Neural cell (in vitro differentiated cells): ENCODE measurements at regions not wholly inside any gene's neighbourhood (a gene's known extent, or its start where the extent isn't known, plus 50 kb on each side); places are given as distances from the start of the nearest gene placed in this dataset.
A peak's percentile ranks its signal among the peaks of the same experiment; 100 is the strongest.

Experiments
- H2AFZ ChIP-seq: fragments of 200-600, 300-800 bp; sonication (generic), shearing (Covaris generic); 2 replicates; pipeline ENCODE4 v1.6.0; 2014; ENCODE audit warnings: low read depth, mild to moderate bottlenecking, antibody characterized with exemption, low read length, moderate library complexity
- H3F3A ChIP-seq: fragments of 200-600 bp; shearing (Covaris generic); 2 replicates; pipeline ENCODE4 v1.6.1; 2016; ENCODE audit warnings: mild to moderate bottlenecking, moderate library complexity, mixed read lengths, antibody characterized with exemption, low read length; ENCODE audit not compliant: insufficient read depth, poor library complexity, severe bottlenecking
- H3K27ac ChIP-seq: fragments of 200-600, 300-800 bp; sonication (generic), shearing (Covaris generic); 2 replicates; pipeline ENCODE4 v1.5.1; 2014; ENCODE audit warnings: mild to moderate bottlenecking, low read length, moderate library complexity
- H3K27me3 ChIP-seq: fragments of 300-800, 200-600 bp; sonication (generic), shearing (Covaris generic); 2 replicates; pipeline ENCODE4 v1.6.0; 2014; ENCODE audit warnings: mild to moderate bottlenecking, low read depth, low read length, moderate library complexity; ENCODE audit not compliant: insufficient read depth
- H3K36me3 ChIP-seq: fragments of 300-800, 200-600 bp; sonication (generic), shearing (Covaris generic); 2 replicates; pipeline ENCODE4 v1.5.1; 2014; ENCODE audit warnings: mild to moderate bottlenecking, antibody characterized with exemption, low read length, moderate library complexity; ENCODE audit not compliant: insufficient read depth
- H3K4me2 ChIP-seq: fragments of 300-800, 200-600 bp; sonication (generic), shearing (Covaris generic); 2 replicates; pipeline ENCODE4 v1.6.0; 2014; ENCODE audit warnings: mild to moderate bottlenecking, low read length
- H3K4me3 ChIP-seq: fragments of 300-800, 200-600 bp; sonication (generic), shearing (Covaris generic); 2 replicates; pipeline ENCODE4 v1.5.1; 2014; ENCODE audit warnings: mild to moderate bottlenecking, low read length, moderate library complexity
- H3K79me2 ChIP-seq: fragments of 200-600 bp; shearing (Covaris generic); replicated peaks from 2 replicates; pipeline ENCODE4 v1.6.0; 2014; ENCODE audit warnings: mild to moderate bottlenecking, low read length, moderate library complexity; ENCODE audit not compliant: insufficient read depth
- H3K9ac ChIP-seq: fragments of 300-800, 200-600 bp; sonication (generic), shearing (Covaris generic); 2 replicates; pipeline ENCODE4 v1.6.1; 2016; ENCODE audit warnings: mild to moderate bottlenecking, low read length, mixed read lengths
- H3K9me2 ChIP-seq: fragments of 200-600 bp; shearing (Covaris generic); 2 replicates; pipeline ENCODE4 v1.6.1; 2016; ENCODE audit warnings: mild to moderate bottlenecking, low read length, mixed read lengths; ENCODE audit not compliant: insufficient read depth
- H3K9me3 ChIP-seq: fragments of 200-600, 300-800 bp; sonication (generic), shearing (Covaris generic); 2 replicates; pipeline ENCODE4 v1.6.1; 2016; ENCODE audit warnings: mild to moderate bottlenecking, mixed run types, low read length, moderate library complexity, mixed read lengths
- H4K20me1 ChIP-seq: fragments of 200-600 bp; shearing (Covaris generic); 2 replicates; pipeline ENCODE4 v1.6.1; 2016; ENCODE audit warnings: mild to moderate bottlenecking, mixed run types; ENCODE audit not compliant: insufficient read depth
- CTCF ChIP-seq: fragments of 450-650 bp; IDR thresholded peaks from 2 replicates; pipeline ENCODE4 v1.5.1; 2014; ENCODE audit warnings: antibody characterized with exemption, mild to moderate bottlenecking, moderate library complexity; ENCODE audit not compliant: poor library complexity, severe bottlenecking
- EP300 ChIP-seq: fragments of 450-650 bp; conservative IDR thresholded peaks from 2 replicates; pipeline ENCODE4 v1.6.1; 2014; ENCODE audit warnings: antibody characterized with exemption, mild to moderate bottlenecking, moderate library complexity; ENCODE audit not compliant: poor library complexity, severe bottlenecking
- EZH2 ChIP-seq: fragments of 200-600, 300-800 bp; shearing (Covaris generic), sonication (generic); IDR thresholded peaks from 2 replicates; pipeline ENCODE4 v1.6.1; 2014; ENCODE audit warnings: antibody characterized with exemption, low read length, borderline replicate concordance, mild to moderate bottlenecking; ENCODE audit not compliant: insufficient read depth, poor library complexity, severe bottlenecking
- MXI1 ChIP-seq: fragments of 450-650 bp; conservative IDR thresholded peaks from 2 replicates; pipeline ENCODE4 v1.6.1; 2014; ENCODE audit warnings: antibody characterized with exemption, mild to moderate bottlenecking; ENCODE audit not compliant: poor library complexity, severe bottlenecking
- POLR2AphosphoS5 ChIP-seq: IDR thresholded peaks from 2 replicates; pipeline ENCODE4 v1.6.1; 2012
- RAD21 ChIP-seq: fragments of 450-650 bp; conservative IDR thresholded peaks from 2 replicates; pipeline ENCODE4 v1.6.1; 2014; ENCODE audit warnings: antibody characterized with exemption, mild to moderate bottlenecking, moderate library complexity
- REST ChIP-seq: IDR thresholded peaks from 2 replicates; pipeline ENCODE4 v1.6.1; 2012; ENCODE audit warnings: borderline replicate concordance
- SMC3 ChIP-seq: fragments of 450-650 bp; conservative IDR thresholded peaks from 2 replicates; pipeline ENCODE4 v1.6.1; 2014; ENCODE audit warnings: antibody characterized with exemption, mild to moderate bottlenecking, moderate library complexity; ENCODE audit not compliant: poor library complexity
- TAF1 ChIP-seq: IDR thresholded peaks from 2 replicates; pipeline ENCODE4 v1.6.1; 2012; ENCODE audit warnings: low read depth

GRCh38 chr4:178082906-178083305 is 640.7 kb upstream of the AGA start:
- Histone ChIP-seq H3K9ac (no peak overlapping the region), H4K20me1 (no peaks in the 10 kb centered on the region), H3K27ac (no peak overlapping the region), H3F3A (no peaks in the 10 kb centered on the region), H3K36me3 (no peaks in the 10 kb centered on the region), H3K4me3 (no peak overlapping the region), H2AFZ (no peak overlapping the region), H3K27me3 (no peaks in the 10 kb centered on the region), H3K9me2 (no peaks in the 10 kb centered on the region), H3K9me3 (no peaks in the 10 kb centered on the region), H3K79me2 (no peaks in the 10 kb centered on the region), H3K4me2 (no peak overlapping the region)
- TF ChIP-seq TAF1 (no peak), RAD21 (no peak), REST (no peak), MXI1 (no peak), CTCF (no peak), EZH2 (no peak), SMC3 (no peak), EP300 (no peak), POLR2AphosphoS5 (no peak)

- Histone ChIP-seq H3K4me2 (no peak overlapping the region), H3K4me3 (no peak overlapping the region), H4K20me1 (no peaks in the 10 kb centered on the region), H3K79me2 (no peaks in the 10 kb centered on the region), H3K9me2 (no peaks in the 10 kb centered on the region), H2AFZ (no peak overlapping the region), H3K9me3 (no peaks in the 10 kb centered on the region), H3K36me3 (no peaks in the 10 kb centered on the region), H3K9ac (no peak overlapping the region), H3K27ac (no peak overlapping the region), H3F3A (no peaks in the 10 kb centered on the region), H3K27me3 (no peaks in the 10 kb centered on the region)
- TF ChIP-seq REST (no peak), CTCF (no peak), POLR2AphosphoS5 (peak; percentile 61), TAF1 (no peak), EP300 (peak; percentile 75), SMC3 (no peak), EZH2 (no peak), RAD21 (no peak)
These were observed 641.7 kb upstream of the AGA start for GRCh38 chr4:178083968-178084367.
